ENCODE measurements at regions not wholly inside any gene's neighbourhood (a gene's known extent, or its start where the extent isn't known, plus 50 kb on each side); places are given as distances from the start of the nearest gene placed in this dataset.

GRCh38 chr14:97726676-97727075 is 929.5 kb downstream of the VRK1 start:
- DNase-seq: no peak
- H3K27ac Mint-ChIP-seq: peak overlapping the region; percentile 70
- no peak for ATAC-seq (replicated peaks in 1 of 2)
- no peaks in the 10 kb centered on the region for H3K27me3 Mint-ChIP-seq (ENCODE audit: low read depth)
- H3K36me3 Mint-ChIP-seq (ENCODE audit: insufficient read depth in 2 of 2): peaks cover 3 to 4% of the 10 kb centered on the region in 2 donors
- H3K9me3 Mint-ChIP-seq: peaks cover 2 to 4% of the 10 kb centered on the region in 2 donors
- H3K4me3 Mint-ChIP-seq: peak overlapping the region; percentile 28 to 36
- H3K4me1 Mint-ChIP-seq (ENCODE audit: low read depth): peaks cover 72% of the 10 kb centered on the region

GRCh38 chr14:97730706-97731105 is 933.5 kb downstream of the VRK1 start:
- ATAC-seq (replicated peaks in 1 of 2) (no peak), DNase-seq (no peak)
- Mint-ChIP-seq H3K4me3 (peak overlapping the region in 1 of 2 donors; percentile 22), H3K9me3 (peaks cover 2% of the 10 kb centered on the region in 2 donors), H3K4me1 (ENCODE audit: low read depth) (peaks cover 36% of the 10 kb centered on the region), H3K36me3 (ENCODE audit: insufficient read depth in 2 of 2) (peaks cover 0 to 2% of the 10 kb centered on the region in 2 donors), H3K27me3 (ENCODE audit: low read depth) (no peaks in the 10 kb centered on the region), H3K27ac (no peak overlapping the region)

GRCh38 chr14:97731800-97732199 is 934.6 kb downstream of the VRK1 start:
- Mint-ChIP-seq H3K4me3 (no peak overlapping the region), H3K4me1 (ENCODE audit: low read depth) (peaks cover 25% of the 10 kb centered on the region), H3K27me3 (ENCODE audit: low read depth) (no peaks in the 10 kb centered on the region), H3K36me3 (ENCODE audit: insufficient read depth in 2 of 2) (peaks cover 0 to 2% of the 10 kb centered on the region in 2 donors), H3K27ac (no peak overlapping the region), H3K9me3 (peaks cover 2 to 4% of the 10 kb centered on the region in 2 donors)
- DNase-seq: no peak
- no peak for ATAC-seq (replicated peaks in 1 of 2)

GRCh38 chr14:97747316-97747715 is 950.1 kb downstream of the VRK1 start:
- ATAC-seq (replicated peaks in 1 of 2) (no peak), DNase-seq (no peak)
- H3K27me3 Mint-ChIP-seq (ENCODE audit: low read depth): no peaks in the 10 kb centered on the region
- H3K27ac Mint-ChIP-seq: no peak overlapping the region
- no peak overlapping the region for H3K4me3 Mint-ChIP-seq
- H3K36me3 Mint-ChIP-seq (ENCODE audit: insufficient read depth in 2 of 2): peaks cover 0 to 2% of the 10 kb centered on the region in 2 donors
- no peaks in the 10 kb centered on the region for H3K4me1 Mint-ChIP-seq (ENCODE audit: low read depth)
- peaks cover 0 to 2% of the 10 kb centered on the region in 2 donors for H3K9me3 Mint-ChIP-seq

- H3K4me1 Mint-ChIP-seq (ENCODE audit: low read depth): no peaks in the 10 kb centered on the region
- DNase-seq (no peak), ATAC-seq (replicated peaks in 1 of 2) (no peak)
- no peaks in the 10 kb centered on the region for H3K27me3 Mint-ChIP-seq (ENCODE audit: low read depth)
- no peak overlapping the region for H3K27ac Mint-ChIP-seq
- H3K36me3 Mint-ChIP-seq (ENCODE audit: insufficient read depth in 2 of 2): peaks cover 0 to 2% of the 10 kb centered on the region in 2 donors
- H3K4me3 Mint-ChIP-seq: no peak overlapping the region
- peaks cover 0 to 2% of the 10 kb centered on the region in 2 donors for H3K9me3 Mint-ChIP-seq
Measured at GRCh38 chr14:97748616-97749015, 951.4 kb downstream of the VRK1 start.

GRCh38 chr14:97757491-97757890 is 960.3 kb downstream of the VRK1 start:
- Mint-ChIP-seq H3K27me3 (ENCODE audit: low read depth) (no peaks in the 10 kb centered on the region), H3K36me3 (ENCODE audit: insufficient read depth in 2 of 2) (no peaks in the 10 kb centered on the region), H3K9me3 (no peaks in the 10 kb centered on the region), H3K4me3 (no peak overlapping the region), H3K27ac (no peak overlapping the region), H3K4me1 (ENCODE audit: low read depth) (peaks cover 11% of the 10 kb centered on the region)
- ATAC-seq (replicated peaks in 1 of 2) (no peak), DNase-seq (no peak)

- ATAC-seq (replicated peaks in 1 of 2) (no peak), DNase-seq (no peak)
- Mint-ChIP-seq H3K27me3 (ENCODE audit: low read depth) (no peaks in the 10 kb centered on the region), H3K27ac (no peak overlapping the region), H3K4me1 (ENCODE audit: low read depth) (peaks cover 13% of the 10 kb centered on the region), H3K36me3 (ENCODE audit: insufficient read depth in 2 of 2) (no peaks in the 10 kb centered on the region), H3K4me3 (no peak overlapping the region), H3K9me3 (no peaks in the 10 kb centered on the region)
Measured at GRCh38 chr14:97760050-97760449, 962.9 kb downstream of the VRK1 start.

- ATAC-seq (replicated peaks in 1 of 2): no peak
- no peak overlapping the region for H3K27ac Mint-ChIP-seq
- H3K4me1 Mint-ChIP-seq (ENCODE audit: low read depth): peaks cover 13% of the 10 kb centered on the region
- no peaks in the 10 kb centered on the region for H3K9me3 Mint-ChIP-seq
- peak overlapping the region; percentile 25 to 50 for H3K4me3 Mint-ChIP-seq
- H3K36me3 Mint-ChIP-seq (ENCODE audit: insufficient read depth in 2 of 2): no peaks in the 10 kb centered on the region
- DNase-seq: no peak
- H3K27me3 Mint-ChIP-seq (ENCODE audit: low read depth): no peaks in the 10 kb centered on the region
Measured at GRCh38 chr14:97762386-97762785, 965.2 kb downstream of the VRK1 start.

GRCh38 chr14:97771340-97772045 is 974.3 kb downstream of the VRK1 start:
- no peaks in the 10 kb centered on the region for H3K27me3 Mint-ChIP-seq (ENCODE audit: low read depth)
- peaks cover 0 to 2% of the 10 kb centered on the region in 2 donors for H3K9me3 Mint-ChIP-seq
- no peak for ATAC-seq (replicated peaks in 1 of 2)
- no peaks in the 10 kb centered on the region for H3K36me3 Mint-ChIP-seq (ENCODE audit: insufficient read depth in 2 of 2)
- DNase-seq: no peak
- H3K27ac Mint-ChIP-seq: no peak overlapping the region
- H3K4me1 Mint-ChIP-seq (ENCODE audit: low read depth): no peaks in the 10 kb centered on the region
- no peak overlapping the region for H3K4me3 Mint-ChIP-seq

- ATAC-seq (replicated peaks in 1 of 2): no peak
- H3K4me3 Mint-ChIP-seq: no peak overlapping the region
- H3K27ac Mint-ChIP-seq: no peak overlapping the region
- no peaks in the 10 kb centered on the region for H3K36me3 Mint-ChIP-seq (ENCODE audit: insufficient read depth in 2 of 2)
- H3K4me1 Mint-ChIP-seq (ENCODE audit: low read depth): peaks cover 15% of the 10 kb centered on the region
- H3K9me3 Mint-ChIP-seq: peaks cover 2% of the 10 kb centered on the region in 2 donors
- H3K27me3 Mint-ChIP-seq (ENCODE audit: low read depth): no peaks in the 10 kb centered on the region
- no peak for DNase-seq
Measured at GRCh38 chr14:97773598-97773997, 976.4 kb downstream of the VRK1 start.

GRCh38 chr14:97776890-97777558 is 979.8 kb downstream of the VRK1 start:
- no peaks in the 10 kb centered on the region for H3K27me3 Mint-ChIP-seq (ENCODE audit: low read depth)
- peaks cover 4 to 5% of the 10 kb centered on the region in 2 donors for H3K9me3 Mint-ChIP-seq
- H3K4me1 Mint-ChIP-seq (ENCODE audit: low read depth): peaks cover 24% of the 10 kb centered on the region
- no peak for DNase-seq
- H3K36me3 Mint-ChIP-seq (ENCODE audit: insufficient read depth in 2 of 2): no peaks in the 10 kb centered on the region
- no peak overlapping the region for H3K4me3 Mint-ChIP-seq
- ATAC-seq (replicated peaks in 1 of 2): peak in 1 of 2 donors; percentile 18
- H3K27ac Mint-ChIP-seq: no peak overlapping the region

- DNase-seq (peak; percentile 12 to 16), ATAC-seq (replicated peaks in 1 of 2) (peak; percentile 54 to 59)
- no peak overlapping the region for H3K27ac Mint-ChIP-seq
- no peaks in the 10 kb centered on the region for H3K27me3 Mint-ChIP-seq (ENCODE audit: low read depth)
- no peaks in the 10 kb centered on the region for H3K36me3 Mint-ChIP-seq (ENCODE audit: insufficient read depth in 2 of 2)
- peaks cover 25% of the 10 kb centered on the region for H3K4me1 Mint-ChIP-seq (ENCODE audit: low read depth)
- H3K4me3 Mint-ChIP-seq: no peak overlapping the region
- H3K9me3 Mint-ChIP-seq: peaks cover 4 to 5% of the 10 kb centered on the region in 2 donors
Measured at GRCh38 chr14:97777622-97778355, 980.6 kb downstream of the VRK1 start.

GRCh38 chr14:97779140-97779539 is 982.0 kb downstream of the VRK1 start:
- Mint-ChIP-seq H3K9me3 (peaks cover 4 to 5% of the 10 kb centered on the region in 2 donors), H3K36me3 (ENCODE audit: insufficient read depth in 2 of 2) (no peaks in the 10 kb centered on the region), H3K4me3 (no peak overlapping the region), H3K27me3 (ENCODE audit: low read depth) (no peaks in the 10 kb centered on the region), H3K27ac (no peak overlapping the region), H3K4me1 (ENCODE audit: low read depth) (peaks cover 28% of the 10 kb centered on the region)
- DNase-seq (no peak), ATAC-seq (replicated peaks in 1 of 2) (no peak)
